Prostate gland (tissue), 2 donors: ENCODE measurements at regions not wholly inside any gene's neighbourhood (a gene's known extent, or its start where the extent isn't known, plus 50 kb on each side); places are given as distances from the start of the nearest gene placed in this dataset.
"Not testable (repeated sequence)": the region's sequence is repeated elsewhere in the genome, so short reads cannot be mapped to it uniquely, and the experiment has no call there.

Source experiments
- POLR2A ChIP-seq: fragments of 450-650 bp; IDR thresholded peaks from one replicate; pipeline ENCODE4 v1.6.1; 2016; ENCODE audit warnings: antibody characterized with exemption, mild to moderate bottlenecking
- POLR2AphosphoS5 ChIP-seq: sonication (generic); formaldehyde crosslinking; IDR thresholded peaks from one replicate; pipeline ENCODE4 v1.6.1; 2017; ENCODE audit warnings: antibody characterized with exemption
- TF ChIP-seq, protein P1 (sequence below), 4 experiments: fragments of 200-600 bp in 2 of 4; fragments of 450-650 bp in 2 of 4; sonication (generic) in 2 of 4; IDR thresholded peaks; 1 replicate in 3 of 4; 2 replicates in 1 of 4; pipeline ENCODE4 v1.5.1; 2016 to 2019; ENCODE audit warnings: antibody characterized with exemption in 4 of 4, mild to moderate bottlenecking in 2 of 4, moderate library complexity in 2 of 4

DNA sequence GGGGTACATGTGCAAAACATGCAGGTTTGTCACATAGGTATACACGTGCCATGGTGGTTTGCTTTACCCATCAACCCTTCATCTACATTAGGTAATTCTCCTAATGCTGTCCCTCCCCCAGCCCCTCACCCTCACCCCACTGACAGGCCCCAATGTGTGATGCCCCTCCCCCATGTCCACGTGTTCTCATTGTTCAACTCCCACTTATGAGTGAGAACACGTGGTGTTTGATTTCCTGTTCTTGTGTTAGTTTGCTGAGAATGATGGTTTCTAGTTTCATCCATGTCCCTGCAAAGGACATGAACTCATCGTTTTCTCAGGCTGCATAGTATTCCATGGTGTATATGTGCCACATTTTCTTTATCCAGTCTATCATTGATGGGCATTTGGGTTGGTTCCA lies 232.9 kb upstream of the RASGRP1 start:
- TF ChIP-seq POLR2A, POLR2AphosphoS5: not testable (repeated sequence)
- TF ChIP-seq, protein P1, sequence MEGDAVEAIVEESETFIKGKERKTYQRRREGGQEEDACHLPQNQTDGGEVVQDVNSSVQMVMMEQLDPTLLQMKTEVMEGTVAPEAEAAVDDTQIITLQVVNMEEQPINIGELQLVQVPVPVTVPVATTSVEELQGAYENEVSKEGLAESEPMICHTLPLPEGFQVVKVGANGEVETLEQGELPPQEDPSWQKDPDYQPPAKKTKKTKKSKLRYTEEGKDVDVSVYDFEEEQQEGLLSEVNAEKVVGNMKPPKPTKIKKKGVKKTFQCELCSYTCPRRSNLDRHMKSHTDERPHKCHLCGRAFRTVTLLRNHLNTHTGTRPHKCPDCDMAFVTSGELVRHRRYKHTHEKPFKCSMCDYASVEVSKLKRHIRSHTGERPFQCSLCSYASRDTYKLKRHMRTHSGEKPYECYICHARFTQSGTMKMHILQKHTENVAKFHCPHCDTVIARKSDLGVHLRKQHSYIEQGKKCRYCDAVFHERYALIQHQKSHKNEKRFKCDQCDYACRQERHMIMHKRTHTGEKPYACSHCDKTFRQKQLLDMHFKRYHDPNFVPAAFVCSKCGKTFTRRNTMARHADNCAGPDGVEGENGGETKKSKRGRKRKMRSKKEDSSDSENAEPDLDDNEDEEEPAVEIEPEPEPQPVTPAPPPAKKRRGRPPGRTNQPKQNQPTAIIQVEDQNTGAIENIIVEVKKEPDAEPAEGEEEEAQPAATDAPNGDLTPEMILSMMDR (IDR thresholded peaks at IDR 0.05): not testable (repeated sequence)
